PFSK-1 (cell line): ENCODE measurements at regions not wholly inside any gene's neighbourhood (a gene's known extent, or its start where the extent isn't known, plus 50 kb on each side); places are given as distances from the start of the nearest gene placed in this dataset.

Experiments
- FOXP2 ChIP-seq: optimal IDR thresholded peaks from 2 replicates; pipeline ENCODE3; 2011; ENCODE audit warnings: borderline replicate concordance, control low read depth, inconsistent platforms; ENCODE audit not compliant: insufficient read depth; ENCODE audit errors: extremely low read length, extremely low read depth
- POLR2AphosphoS5 ChIP-seq: IDR thresholded peaks from 2 replicates; pipeline ENCODE4 v1.6.1; 2012; ENCODE audit warnings: low read depth, mild to moderate bottlenecking, control low read depth, low read length, moderate library complexity
- SIN3A ChIP-seq: IDR thresholded peaks from 2 replicates; pipeline ENCODE4 v1.6.1; 2012; ENCODE audit warnings: mild to moderate bottlenecking, low read length, moderate library complexity, borderline replicate concordance; ENCODE audit not compliant: insufficient read depth
- TAF1 ChIP-seq: IDR thresholded peaks from 2 replicates; pipeline ENCODE4 v1.6.1; 2012; ENCODE audit warnings: low read length, control low read depth, borderline replicate concordance; ENCODE audit not compliant: insufficient read depth
- TF ChIP-seq, protein P1 (sequence below), 2 experiments: IDR thresholded peaks; 2 replicates each; pipeline versions ENCODE4 v1.6.1 to v1.8.0; 2011 to 2012; ENCODE audit warnings: low read depth in 2 of 2, low read length in 2 of 2, control low read depth in 1 of 2, inconsistent platforms in 1 of 2, mild to moderate bottlenecking in 1 of 2, moderate library complexity in 1 of 2; ENCODE audit not compliant: insufficient read depth in 1 of 2

DNA sequence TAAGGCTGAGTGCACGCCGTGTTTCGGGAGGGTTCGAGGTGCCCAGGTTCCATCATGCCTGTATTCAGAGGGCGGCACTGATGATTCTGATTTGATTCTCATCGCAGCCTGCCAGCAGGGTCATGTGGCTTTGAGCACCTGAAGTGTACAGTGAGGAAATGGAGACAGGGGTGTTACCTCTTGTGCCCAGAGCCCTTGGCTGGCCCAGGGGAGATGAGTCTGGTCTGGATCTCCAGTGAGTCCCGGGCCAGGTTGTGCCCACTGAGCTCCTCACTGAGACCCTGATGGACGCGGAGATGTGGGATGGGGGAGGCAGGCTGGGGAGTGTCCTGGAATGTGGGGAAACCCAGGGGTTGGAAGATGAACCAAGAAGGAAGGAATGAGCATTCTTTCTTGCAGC, 54.7 kb downstream of the GADD45G start:
- TF ChIP-seq TAF1: no peak
- no peak for TF ChIP-seq FOXP2
- TF ChIP-seq POLR2AphosphoS5: no peak
- TF ChIP-seq SIN3A: no peak
- TF ChIP-seq, protein P1, sequence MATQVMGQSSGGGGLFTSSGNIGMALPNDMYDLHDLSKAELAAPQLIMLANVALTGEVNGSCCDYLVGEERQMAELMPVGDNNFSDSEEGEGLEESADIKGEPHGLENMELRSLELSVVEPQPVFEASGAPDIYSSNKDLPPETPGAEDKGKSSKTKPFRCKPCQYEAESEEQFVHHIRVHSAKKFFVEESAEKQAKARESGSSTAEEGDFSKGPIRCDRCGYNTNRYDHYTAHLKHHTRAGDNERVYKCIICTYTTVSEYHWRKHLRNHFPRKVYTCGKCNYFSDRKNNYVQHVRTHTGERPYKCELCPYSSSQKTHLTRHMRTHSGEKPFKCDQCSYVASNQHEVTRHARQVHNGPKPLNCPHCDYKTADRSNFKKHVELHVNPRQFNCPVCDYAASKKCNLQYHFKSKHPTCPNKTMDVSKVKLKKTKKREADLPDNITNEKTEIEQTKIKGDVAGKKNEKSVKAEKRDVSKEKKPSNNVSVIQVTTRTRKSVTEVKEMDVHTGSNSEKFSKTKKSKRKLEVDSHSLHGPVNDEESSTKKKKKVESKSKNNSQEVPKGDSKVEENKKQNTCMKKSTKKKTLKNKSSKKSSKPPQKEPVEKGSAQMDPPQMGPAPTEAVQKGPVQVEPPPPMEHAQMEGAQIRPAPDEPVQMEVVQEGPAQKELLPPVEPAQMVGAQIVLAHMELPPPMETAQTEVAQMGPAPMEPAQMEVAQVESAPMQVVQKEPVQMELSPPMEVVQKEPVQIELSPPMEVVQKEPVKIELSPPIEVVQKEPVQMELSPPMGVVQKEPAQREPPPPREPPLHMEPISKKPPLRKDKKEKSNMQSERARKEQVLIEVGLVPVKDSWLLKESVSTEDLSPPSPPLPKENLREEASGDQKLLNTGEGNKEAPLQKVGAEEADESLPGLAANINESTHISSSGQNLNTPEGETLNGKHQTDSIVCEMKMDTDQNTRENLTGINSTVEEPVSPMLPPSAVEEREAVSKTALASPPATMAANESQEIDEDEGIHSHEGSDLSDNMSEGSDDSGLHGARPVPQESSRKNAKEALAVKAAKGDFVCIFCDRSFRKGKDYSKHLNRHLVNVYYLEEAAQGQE (IDR thresholded peaks at IDR 0.05; ENCODE audit: insufficient read depth in 1 of 2, low read depth in 2 of 2, low read length in 2 of 2): no peak

DNA sequence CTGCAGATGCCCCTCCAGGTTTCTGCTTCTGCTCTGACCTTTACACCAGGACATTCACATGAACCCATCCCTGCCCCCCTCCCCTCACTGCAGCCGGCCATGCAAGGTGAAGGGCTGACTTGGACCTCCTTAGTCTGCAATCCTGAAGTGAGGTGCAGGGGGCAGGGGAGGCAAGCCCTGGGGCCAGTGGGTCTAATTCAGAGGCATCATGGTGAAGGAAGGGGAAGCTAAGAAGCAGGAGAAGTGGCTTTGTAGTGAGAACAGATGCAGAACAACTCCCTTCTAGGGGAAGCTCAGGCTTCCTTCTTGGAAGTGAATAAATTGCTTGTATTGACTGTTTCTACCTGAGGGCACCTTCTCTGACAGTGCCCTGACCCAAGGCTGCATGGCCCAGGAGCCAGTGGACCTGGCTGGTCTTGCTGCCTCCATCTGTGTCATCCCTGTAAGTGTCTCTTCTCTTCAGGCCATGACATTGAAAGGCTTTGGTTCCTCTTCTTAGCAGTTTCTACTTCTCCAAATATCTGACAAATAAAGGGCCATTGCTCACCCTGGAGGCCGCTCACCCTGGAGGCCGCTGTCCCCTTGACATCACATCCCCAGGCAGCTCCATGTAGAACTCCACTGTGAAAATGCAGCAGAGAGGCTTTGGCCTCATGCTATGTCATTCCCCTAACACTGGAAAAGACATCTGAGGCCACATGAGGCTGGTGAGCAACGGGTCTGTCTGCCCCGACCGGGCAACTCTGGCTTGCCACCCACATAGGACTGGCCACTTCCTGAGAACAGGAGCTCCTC, 55.3 kb downstream of the GADD45G start:
- TF ChIP-seq SIN3A (no peak), TAF1 (no peak), POLR2AphosphoS5 (no peak), FOXP2 (no peak)
- TF ChIP-seq, protein P1 (IDR thresholded peaks at IDR 0.05; ENCODE audit: insufficient read depth in 1 of 2, low read depth in 2 of 2, low read length in 2 of 2): no peak

DNA sequence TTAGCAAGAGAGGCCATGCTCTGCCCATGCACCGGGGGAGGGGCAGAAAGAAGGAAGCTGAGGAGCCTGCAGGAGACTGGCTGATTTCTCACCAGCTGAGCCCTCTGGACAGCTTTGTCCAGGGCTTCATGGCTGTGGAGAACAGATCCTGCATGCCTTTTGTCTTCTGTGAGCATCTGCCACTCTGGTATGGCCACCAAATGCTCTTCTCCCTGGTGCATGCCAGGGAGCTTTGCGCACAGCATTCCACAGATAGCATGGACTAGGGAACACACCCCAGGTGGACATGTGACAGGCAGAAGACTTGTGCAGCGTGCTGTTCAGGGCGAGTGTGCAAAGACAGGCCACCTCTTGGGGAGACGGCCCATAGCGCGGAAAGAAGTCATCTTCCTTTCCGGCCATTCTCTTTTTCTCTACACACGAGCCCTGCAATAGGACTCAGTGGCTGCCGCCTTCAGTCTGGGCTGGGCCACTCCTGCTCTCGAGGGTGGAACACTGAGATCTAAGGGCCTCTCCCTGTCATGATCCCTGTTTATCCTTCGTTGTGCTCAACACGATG, 56.7 kb downstream of the GADD45G start:
- TF ChIP-seq SIN3A: no peak
- TF ChIP-seq, protein P1 (IDR thresholded peaks at IDR 0.05; ENCODE audit: insufficient read depth in 1 of 2, low read depth in 2 of 2, low read length in 2 of 2): no peak
- TF ChIP-seq TAF1: no peak
- no peak for TF ChIP-seq POLR2AphosphoS5
- TF ChIP-seq FOXP2: no peak

GRCh38 chr9:89661956-89662717, 57.3 kb downstream of the GADD45G start:
- TF ChIP-seq SIN3A: no peak
- no peak for TF ChIP-seq POLR2AphosphoS5
- TF ChIP-seq, protein P1 (IDR thresholded peaks at IDR 0.05; ENCODE audit: insufficient read depth in 1 of 2, low read depth in 2 of 2, low read length in 2 of 2): no peak
- no peak for TF ChIP-seq TAF1
- TF ChIP-seq FOXP2: no peak
